ENCODE measurements at regions not wholly inside any gene's neighbourhood (a gene's known extent, or its start where the extent isn't known, plus 50 kb on each side); places are given as distances from the start of the nearest gene placed in this dataset.

DNA sequence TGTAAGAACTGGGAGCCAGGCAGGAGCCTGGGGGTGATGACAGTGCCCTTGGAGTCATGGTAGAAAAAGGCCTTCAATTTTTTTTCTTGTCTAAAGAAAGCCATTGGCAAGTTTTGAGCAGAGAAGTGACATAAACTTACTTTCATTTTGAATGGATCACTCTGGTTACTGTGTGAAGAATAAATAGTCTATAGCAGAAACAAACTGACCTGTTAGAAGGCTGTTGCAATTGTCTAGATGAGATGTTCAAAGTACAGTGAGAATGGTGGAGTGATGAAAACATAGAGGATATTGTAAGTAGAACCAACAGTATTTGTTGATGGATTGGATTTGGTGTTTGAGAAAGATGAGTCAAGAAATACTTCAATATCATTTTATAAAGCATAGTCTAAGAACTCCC, 439.9 kb downstream of the TBL1XR1 start:
- TF ChIP-seq, protein P1, sequence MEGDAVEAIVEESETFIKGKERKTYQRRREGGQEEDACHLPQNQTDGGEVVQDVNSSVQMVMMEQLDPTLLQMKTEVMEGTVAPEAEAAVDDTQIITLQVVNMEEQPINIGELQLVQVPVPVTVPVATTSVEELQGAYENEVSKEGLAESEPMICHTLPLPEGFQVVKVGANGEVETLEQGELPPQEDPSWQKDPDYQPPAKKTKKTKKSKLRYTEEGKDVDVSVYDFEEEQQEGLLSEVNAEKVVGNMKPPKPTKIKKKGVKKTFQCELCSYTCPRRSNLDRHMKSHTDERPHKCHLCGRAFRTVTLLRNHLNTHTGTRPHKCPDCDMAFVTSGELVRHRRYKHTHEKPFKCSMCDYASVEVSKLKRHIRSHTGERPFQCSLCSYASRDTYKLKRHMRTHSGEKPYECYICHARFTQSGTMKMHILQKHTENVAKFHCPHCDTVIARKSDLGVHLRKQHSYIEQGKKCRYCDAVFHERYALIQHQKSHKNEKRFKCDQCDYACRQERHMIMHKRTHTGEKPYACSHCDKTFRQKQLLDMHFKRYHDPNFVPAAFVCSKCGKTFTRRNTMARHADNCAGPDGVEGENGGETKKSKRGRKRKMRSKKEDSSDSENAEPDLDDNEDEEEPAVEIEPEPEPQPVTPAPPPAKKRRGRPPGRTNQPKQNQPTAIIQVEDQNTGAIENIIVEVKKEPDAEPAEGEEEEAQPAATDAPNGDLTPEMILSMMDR (IDR thresholded peaks at IDR 0.05; ENCODE audit: extremely low read depth, missing control alignments), result no peak
- DNase-seq (ENCODE audit: low spot score), result no peak

DNA sequence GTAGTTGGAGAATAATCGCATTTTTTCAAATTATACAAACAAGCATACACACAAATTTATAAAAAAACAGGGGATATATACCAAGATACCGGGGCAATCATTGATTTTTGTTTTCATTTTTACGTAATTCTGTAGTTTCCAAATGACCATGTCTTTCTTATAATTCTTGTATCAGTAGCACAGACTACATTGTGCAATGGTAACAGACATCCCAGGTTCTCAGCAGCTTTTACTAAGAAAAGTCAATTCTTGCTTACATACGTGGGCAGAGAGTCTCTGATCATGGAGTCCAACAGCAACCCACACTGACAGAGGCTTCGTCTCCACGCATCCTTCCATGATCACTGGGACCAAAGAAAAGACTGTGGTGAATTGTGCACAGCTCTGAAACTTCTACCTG, 441.3 kb downstream of the TBL1XR1 start:
- TF ChIP-seq, protein P1 (IDR thresholded peaks at IDR 0.05; ENCODE audit: extremely low read depth, missing control alignments), result no peak
- no peak for DNase-seq (ENCODE audit: low spot score)

GRCh38 chr3:176755552-176755951, 441.7 kb downstream of the TBL1XR1 start:
- TF ChIP-seq, protein P1 (IDR thresholded peaks at IDR 0.05; ENCODE audit: extremely low read depth, missing control alignments), result no peak
- DNase-seq (ENCODE audit: low spot score), result no peak

- TF ChIP-seq, protein P1 (IDR thresholded peaks at IDR 0.05; ENCODE audit: extremely low read depth, missing control alignments), result no peak
- no peak for DNase-seq (ENCODE audit: low spot score)
These were observed 455.6 kb downstream of the TBL1XR1 start for GRCh38 chr3:176741664-176742047.

DNA sequence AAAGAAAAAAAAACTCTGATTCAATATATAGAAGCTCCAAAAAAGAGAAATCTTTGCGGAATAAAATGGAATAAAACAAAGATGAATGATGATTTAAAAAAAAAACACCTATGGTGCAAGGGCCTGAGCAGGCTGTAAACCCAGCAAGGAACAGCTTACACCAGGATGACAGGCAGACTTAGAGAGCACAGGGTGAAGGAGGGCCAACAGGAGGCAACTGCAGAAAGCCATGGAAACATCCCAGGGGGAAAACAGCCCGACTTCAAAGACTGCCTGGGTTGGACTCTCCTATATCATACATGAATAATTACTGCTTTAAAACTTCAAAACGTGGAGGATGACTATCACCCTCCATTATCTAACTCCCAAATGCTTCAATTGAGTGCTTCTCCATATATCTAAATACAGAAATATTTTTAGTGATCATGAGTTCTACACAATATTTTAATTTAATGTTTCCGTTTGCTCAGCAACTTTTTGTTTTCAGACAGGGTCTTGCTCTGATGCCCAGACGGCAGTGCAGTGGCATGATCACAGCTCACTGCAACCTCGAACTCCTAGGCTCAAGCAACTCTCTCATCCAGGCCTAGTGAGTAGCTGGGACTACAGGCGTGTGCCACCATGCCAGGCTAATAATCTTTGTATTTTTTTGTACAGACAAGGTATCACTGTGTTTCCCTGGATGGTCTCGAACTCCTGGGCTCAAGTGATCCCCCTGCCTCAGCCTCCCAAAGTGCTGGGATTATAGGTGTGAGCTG, 456.2 kb downstream of the TBL1XR1 start:
- TF ChIP-seq, protein P1 (IDR thresholded peaks at IDR 0.05; ENCODE audit: extremely low read depth, missing control alignments), result no peak
- no peak for DNase-seq (ENCODE audit: low spot score)

GRCh38 chr3:176739159-176739558, 458.1 kb downstream of the TBL1XR1 start:
- DNase-seq (ENCODE audit: low spot score), result no peak

DNA sequence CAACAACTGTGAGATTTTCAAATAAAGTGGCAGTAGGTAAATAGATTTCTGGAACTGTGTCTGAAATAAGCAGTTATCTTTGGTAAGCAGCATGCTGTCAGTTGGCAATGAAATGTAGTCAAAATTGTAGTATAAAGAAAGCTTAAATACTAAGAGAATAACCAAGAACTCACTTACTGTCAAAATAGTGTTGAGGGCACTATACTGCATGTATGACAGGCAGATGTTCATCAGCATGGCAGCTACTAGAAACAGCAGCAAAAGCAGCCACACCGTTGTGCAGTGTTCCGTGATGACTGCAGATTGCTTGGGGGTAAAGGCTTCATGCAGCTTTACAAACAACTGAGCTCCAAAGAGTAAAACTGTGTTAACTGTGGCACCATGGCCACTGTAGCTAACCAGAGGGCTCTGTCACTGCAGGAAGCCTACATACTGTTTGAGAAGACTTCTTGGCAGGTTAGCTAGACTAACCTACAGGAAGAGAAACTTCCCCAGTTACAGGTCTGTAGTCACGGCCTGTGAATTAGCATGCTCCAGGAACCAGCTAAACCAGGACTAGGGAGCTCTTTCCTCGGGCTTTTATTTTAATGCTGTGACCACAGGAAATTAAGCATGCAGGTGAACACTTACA, 459.7 kb downstream of the TBL1XR1 start:
- no peak for DNase-seq (ENCODE audit: low spot score)
- TF ChIP-seq, protein P1 (IDR thresholded peaks at IDR 0.05; ENCODE audit: extremely low read depth, missing control alignments), result no peak

More at GRCh38 chr3:176739159-176739558, 458.1 kb downstream of the TBL1XR1 start:
- TF ChIP-seq, protein P1 (IDR thresholded peaks at IDR 0.05; ENCODE audit: extremely low read depth, missing control alignments), result no peak
